HG03457 (cell line): ENCODE measurements at regions not wholly inside any gene's neighbourhood (a gene's known extent, or its start where the extent isn't known, plus 50 kb on each side); places are given as distances from the start of the nearest gene placed in this dataset.

ENCODE experiments used
- ATAC-seq: cut with Tn5 transposase; IDR thresholded peaks from one replicate; pipeline ENCODE4 v1.9.1; 2021; ENCODE audit warnings: moderate number of reproducible peaks; ENCODE audit not compliant: unreplicated experiment

GRCh38 chr18:78601349-78601748 lies 378.3 kb upstream of the SALL3 start:
- no peak for ATAC-seq

GRCh38 chr18:78601923-78602322 lies 377.7 kb upstream of the SALL3 start:
- ATAC-seq: no peak

DNA sequence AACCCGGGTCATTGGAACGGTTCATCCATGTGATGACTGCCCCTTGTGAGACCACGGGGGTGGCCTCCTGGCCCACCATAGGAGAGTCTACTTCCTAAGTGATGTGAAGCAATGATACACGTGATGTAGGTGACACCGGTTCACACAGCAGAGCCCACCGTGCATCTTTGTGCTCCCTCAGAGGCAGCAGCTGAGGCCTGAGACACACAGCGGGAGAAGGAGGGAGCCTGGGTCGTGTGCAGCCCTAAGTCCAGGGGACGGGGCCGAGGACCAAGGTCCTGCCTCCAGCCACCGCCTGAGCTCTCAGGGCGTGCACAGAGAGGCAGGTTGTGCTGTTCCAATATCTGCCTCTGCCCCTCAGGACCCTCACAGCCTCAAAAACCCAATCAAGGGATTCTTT lies 377.2 kb upstream of the SALL3 start:
- ATAC-seq: no peak

GRCh38 chr18:78603102-78603983 lies 376.3 kb upstream of the SALL3 start:
- no peak for ATAC-seq

- no peak for ATAC-seq
Observed at GRCh38 chr18:78605255-78605654, 374.4 kb upstream of the SALL3 start.

DNA sequence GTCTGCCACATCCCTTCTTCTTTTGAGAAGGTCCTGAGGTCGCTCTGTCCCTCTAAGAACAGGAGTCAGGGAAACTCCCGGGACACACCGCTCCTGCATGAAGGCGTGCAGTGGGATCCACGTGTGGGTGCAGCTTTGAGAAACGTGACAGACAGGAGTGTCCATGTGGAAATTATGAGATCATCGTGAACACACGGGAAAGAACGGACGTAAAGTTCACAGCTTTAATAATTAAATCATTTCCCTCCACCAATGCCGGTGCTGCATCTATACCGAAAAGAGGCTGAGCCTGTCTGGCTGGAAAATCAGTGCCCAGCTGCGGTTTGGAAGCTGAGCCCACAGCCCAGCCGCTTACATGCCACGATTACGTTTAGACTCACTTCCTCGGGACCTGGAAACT lies 372.4 kb upstream of the SALL3 start:
- ATAC-seq: no peak

DNA sequence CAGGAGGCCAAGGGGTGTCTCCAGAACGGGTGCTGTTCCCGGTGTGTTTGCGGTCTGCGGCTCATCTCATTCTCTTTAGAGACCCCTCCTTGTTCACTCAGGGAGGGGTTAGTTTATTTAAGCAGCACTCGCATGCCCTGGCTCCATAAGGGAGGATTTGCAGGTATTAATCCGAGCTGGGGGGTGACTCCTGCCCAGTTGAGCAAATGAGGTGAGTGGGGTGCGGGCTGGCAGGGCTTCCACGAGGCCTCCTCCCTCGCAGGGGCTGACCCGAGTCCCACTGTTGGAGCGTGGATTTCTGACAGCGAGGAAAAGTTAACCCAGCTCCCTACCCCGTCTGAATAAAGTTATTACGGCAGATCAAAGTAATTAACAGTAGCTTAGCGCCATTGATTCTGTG lies 371.8 kb upstream of the SALL3 start:
- no peak for ATAC-seq

GRCh38 chr18:78610179-78610578 lies 369.4 kb upstream of the SALL3 start:
- ATAC-seq: no peak

DNA sequence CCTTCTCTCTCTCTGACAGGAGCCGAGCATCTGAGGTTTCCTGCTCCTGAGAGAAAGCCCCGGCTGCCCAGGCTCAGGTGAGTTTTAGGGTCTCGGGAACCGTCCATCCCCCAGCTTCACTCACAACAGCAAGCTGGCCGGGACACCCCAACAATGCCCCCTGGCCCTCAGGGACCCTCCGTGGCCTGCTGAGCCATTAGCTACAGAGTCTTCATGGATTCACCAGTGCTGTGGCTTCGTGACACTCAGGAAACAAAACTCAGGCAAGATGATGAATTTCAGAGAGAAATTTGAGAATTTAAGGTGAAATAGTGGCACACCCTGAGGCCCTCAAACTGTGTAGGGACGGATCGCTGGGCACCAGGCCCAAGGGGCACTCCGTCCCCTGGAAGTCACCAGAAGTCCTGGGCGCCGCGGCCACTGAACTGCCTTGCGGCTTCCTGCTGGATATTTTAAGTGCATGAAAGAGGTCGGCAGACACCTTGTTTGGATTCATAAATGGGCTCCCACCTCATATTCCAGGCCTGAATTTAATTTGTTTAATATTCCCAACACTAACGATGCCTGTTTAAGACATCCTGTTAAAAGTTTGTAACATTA lies 368.3 kb upstream of the SALL3 start:
- no peak for ATAC-seq

- ATAC-seq: no peak
Observed at GRCh38 chr18:78611869-78612268, 367.7 kb upstream of the SALL3 start.

DNA sequence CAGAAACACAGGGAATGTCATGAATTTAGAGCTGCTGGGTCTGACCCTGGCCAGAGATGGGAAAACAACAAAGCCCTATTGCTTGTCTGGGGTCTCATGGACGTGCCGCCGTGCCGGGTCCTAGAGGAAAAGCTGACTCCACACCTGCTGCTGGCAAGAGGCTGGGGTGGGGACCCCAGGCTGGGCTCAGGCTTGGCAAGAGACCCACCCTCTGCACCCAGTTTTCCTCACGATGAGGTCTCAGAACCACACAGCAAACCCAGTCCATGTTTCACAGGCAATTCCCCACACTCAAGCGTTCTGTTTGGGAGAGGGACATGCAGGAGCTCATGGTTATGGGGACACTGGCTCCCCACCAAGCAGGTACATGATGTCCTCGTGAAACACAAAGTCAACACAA lies 367.3 kb upstream of the SALL3 start:
- ATAC-seq: no peak

GRCh38 chr18:78612801-78613200 lies 366.8 kb upstream of the SALL3 start:
- ATAC-seq: no peak

GRCh38 chr18:78618726-78619125 lies 360.9 kb upstream of the SALL3 start:
- no peak for ATAC-seq

GRCh38 chr18:78619854-78620253 lies 359.8 kb upstream of the SALL3 start:
- ATAC-seq: no peak

DNA sequence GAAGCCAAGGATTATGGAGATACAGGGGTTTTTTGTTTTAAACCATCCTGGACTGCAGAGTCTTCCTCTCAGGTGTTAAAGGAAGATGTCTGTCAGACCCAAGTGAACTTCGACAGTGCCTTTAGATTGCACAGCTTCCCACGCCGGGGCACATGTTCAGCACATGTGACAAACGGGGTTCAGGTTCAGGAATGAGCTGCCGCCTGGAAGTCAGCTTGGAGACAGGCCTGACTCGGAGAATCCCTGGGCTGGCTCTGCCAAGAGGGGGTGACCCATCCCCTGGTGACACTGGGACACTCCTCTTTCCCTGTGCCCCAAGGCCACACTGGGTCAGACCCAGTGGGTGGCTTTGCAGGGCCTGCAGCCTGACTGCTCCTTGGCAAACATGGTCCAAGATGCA lies 359.3 kb upstream of the SALL3 start:
- ATAC-seq: no peak

- no peak for ATAC-seq
Observed at GRCh38 chr18:78621141-78621755, 358.4 kb upstream of the SALL3 start.

- no peak for ATAC-seq
Observed at GRCh38 chr18:78622251-78622906, 357.2 kb upstream of the SALL3 start.

GRCh38 chr18:78622907-78623541 lies 356.6 kb upstream of the SALL3 start:
- no peak for ATAC-seq

DNA sequence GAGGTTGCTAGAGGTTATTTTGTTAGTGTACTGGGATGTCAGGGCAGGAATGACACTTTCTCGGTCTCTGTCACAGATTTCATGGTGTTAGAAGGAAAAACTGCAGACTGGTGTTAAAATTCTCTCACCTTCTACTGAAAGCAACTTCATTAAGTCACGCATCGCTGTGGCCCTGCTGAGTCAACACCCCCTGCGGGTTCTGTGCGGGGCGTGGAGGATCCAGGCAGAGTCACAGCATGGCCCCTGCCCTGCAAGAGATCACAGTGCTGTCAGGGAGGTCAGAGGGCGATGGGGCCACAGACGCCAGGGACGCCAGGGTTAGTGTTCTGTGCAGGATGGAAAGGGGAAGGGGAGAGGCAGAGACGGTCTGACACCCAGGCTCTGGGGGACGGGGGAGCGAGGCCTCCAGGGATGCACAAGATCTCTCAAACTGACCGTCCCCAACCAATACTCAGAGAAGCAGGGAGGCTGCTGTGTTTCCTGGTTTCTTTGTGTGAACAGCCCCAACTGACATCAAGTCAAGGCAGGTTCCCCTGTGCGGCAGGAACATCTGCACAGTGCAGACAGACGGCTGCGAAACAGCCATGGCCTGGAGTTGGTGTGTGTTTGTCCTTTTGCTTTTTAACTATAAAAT lies 354.9 kb upstream of the SALL3 start:
- ATAC-seq: no peak

GRCh38 chr18:78625847-78626246 lies 353.8 kb upstream of the SALL3 start:
- no peak for ATAC-seq
